Activated CD4-positive, alpha-beta T cell treated with anti-CD3 and anti-CD28 coated beads, Interleukin-2, amount 10 ng/mL, durations not matched to agents 7 days and 5 days (primary cell): ENCODE measurements at regions not wholly inside any gene's neighbourhood (a gene's known extent, or its start where the extent isn't known, plus 50 kb on each side); places are given as distances from the start of the nearest gene placed in this dataset.

Experiments
- CTCF ChIA-PET: fragments of 350-600 bp; sonication (Branson Sonifier 250); formaldehyde crosslinking; loops from one replicate; lab custom pipeline; 2021; ENCODE audit warnings: antibody characterized with exemption; lab: Charles Lee
- POLR2A ChIA-PET: fragments of 350-600 bp; sonication (Branson Sonifier 250); formaldehyde crosslinking; loops from one replicate; lab custom pipeline; 2021; ENCODE audit warnings: antibody characterized with exemption; lab: Charles Lee
- DNase-seq: peaks from one replicate; pipeline ENCODE4 v3.0.0-alpha.2; 2020
- H3K27ac Mint-ChIP-seq: one replicate; pipeline ENCODE4 v1.8.0; 2021; ENCODE audit warnings: mild to moderate bottlenecking, moderate library complexity, mixed read lengths
- H3K27me3 Mint-ChIP-seq: one replicate; pipeline ENCODE4 v1.8.0; 2021; ENCODE audit warnings: mixed read lengths
- H3K36me3 Mint-ChIP-seq: one replicate; pipeline ENCODE4 v1.8.0; 2021; ENCODE audit warnings: low read depth, mixed read lengths
- H3K4me1 Mint-ChIP-seq: one replicate; pipeline ENCODE4 v1.8.0; 2021; ENCODE audit warnings: mixed read lengths
- H3K4me3 Mint-ChIP-seq: one replicate; pipeline ENCODE4 v1.8.0; 2021; ENCODE audit warnings: mild to moderate bottlenecking, moderate library complexity, mixed read lengths
- H3K9me3 Mint-ChIP-seq: one replicate; pipeline ENCODE4 v1.8.0; 2021; ENCODE audit warnings: mixed read lengths

- ChIA-PET POLR2A (no interaction called here), CTCF (no interaction called here)
- no peak overlapping the region for H3K27ac Mint-ChIP-seq
- H3K36me3 Mint-ChIP-seq, result no peaks in the 10 kb centered on the region
- no peaks in the 10 kb centered on the region for H3K27me3 Mint-ChIP-seq
- H3K9me3 Mint-ChIP-seq, result no peaks in the 10 kb centered on the region
- DNase-seq, result no peak
- H3K4me1 Mint-ChIP-seq, result no peaks in the 10 kb centered on the region
- H3K4me3 Mint-ChIP-seq, result no peak overlapping the region
Observed at GRCh38 chrX:140190441-140191108, 225.3 kb upstream of the CXorf66 start.

- Mint-ChIP-seq H3K27me3 (no peaks in the 10 kb centered on the region), H3K4me1 (no peaks in the 10 kb centered on the region), H3K9me3 (no peaks in the 10 kb centered on the region), H3K27ac (no peak overlapping the region), H3K4me3 (no peak overlapping the region), H3K36me3 (no peaks in the 10 kb centered on the region)
- DNase-seq, result no peak
- CTCF ChIA-PET, result no interaction called here
- POLR2A ChIA-PET, result no interaction called here
Observed at GRCh38 chrX:140180585-140180984, 215.3 kb upstream of the CXorf66 start.

- ChIA-PET CTCF (no interaction called here), POLR2A (no interaction called here)
- H3K27me3 Mint-ChIP-seq, result no peaks in the 10 kb centered on the region
- no peaks in the 10 kb centered on the region for H3K9me3 Mint-ChIP-seq
- H3K27ac Mint-ChIP-seq, result no peak overlapping the region
- H3K36me3 Mint-ChIP-seq, result no peaks in the 10 kb centered on the region
- DNase-seq, result no peak
- no peaks in the 10 kb centered on the region for H3K4me1 Mint-ChIP-seq
- no peak overlapping the region for H3K4me3 Mint-ChIP-seq
Observed at GRCh38 chrX:140177821-140178220, 212.5 kb upstream of the CXorf66 start.

- Mint-ChIP-seq H3K36me3 (no peaks in the 10 kb centered on the region), H3K4me3 (no peak overlapping the region), H3K27me3 (no peaks in the 10 kb centered on the region), H3K27ac (no peak overlapping the region), H3K4me1 (no peaks in the 10 kb centered on the region), H3K9me3 (no peaks in the 10 kb centered on the region)
- DNase-seq, result no peak
- CTCF ChIA-PET, result no interaction called here
- POLR2A ChIA-PET, result no interaction called here
Observed at GRCh38 chrX:140172401-140172800, 207.1 kb upstream of the CXorf66 start.

- POLR2A ChIA-PET, result no interaction called here
- Mint-ChIP-seq H3K4me3 (no peak overlapping the region), H3K27ac (no peak overlapping the region), H3K9me3 (no peaks in the 10 kb centered on the region), H3K36me3 (no peaks in the 10 kb centered on the region), H3K27me3 (no peaks in the 10 kb centered on the region), H3K4me1 (no peaks in the 10 kb centered on the region)
- no peak for DNase-seq
- CTCF ChIA-PET, result no interaction called here
Observed at GRCh38 chrX:140167551-140167950, 202.2 kb upstream of the CXorf66 start.

GRCh38 chrX:140165849-140166248, 200.5 kb upstream of the CXorf66 start:
- H3K27ac Mint-ChIP-seq, result no peak overlapping the region
- no peaks in the 10 kb centered on the region for H3K9me3 Mint-ChIP-seq
- no peak for DNase-seq
- no peaks in the 10 kb centered on the region for H3K36me3 Mint-ChIP-seq
- ChIA-PET CTCF (interaction anchor here (0.6 kb wide), 1 partner anchor 320 kb away, joined by 3 read pairs; no protein-coding TSS in a partner anchor), POLR2A (no interaction called here)
- no peaks in the 10 kb centered on the region for H3K4me1 Mint-ChIP-seq
- H3K27me3 Mint-ChIP-seq, result no peaks in the 10 kb centered on the region
- H3K4me3 Mint-ChIP-seq, result no peak overlapping the region

GRCh38 chrX:140164391-140164790, 199.1 kb upstream of the CXorf66 start:
- Mint-ChIP-seq H3K27ac (no peak overlapping the region), H3K4me1 (no peaks in the 10 kb centered on the region), H3K27me3 (no peaks in the 10 kb centered on the region), H3K9me3 (no peaks in the 10 kb centered on the region), H3K4me3 (no peak overlapping the region), H3K36me3 (no peaks in the 10 kb centered on the region)
- ChIA-PET POLR2A (no interaction called here), CTCF (no interaction called here)
- no peak for DNase-seq

- Mint-ChIP-seq H3K36me3 (no peaks in the 10 kb centered on the region), H3K9me3 (no peaks in the 10 kb centered on the region), H3K4me1 (no peaks in the 10 kb centered on the region), H3K27ac (no peak overlapping the region), H3K27me3 (no peaks in the 10 kb centered on the region), H3K4me3 (no peak overlapping the region)
- ChIA-PET CTCF (no interaction called here), POLR2A (no interaction called here)
- no peak for DNase-seq
Observed at GRCh38 chrX:140163371-140164159, 198.2 kb upstream of the CXorf66 start.

- Mint-ChIP-seq H3K36me3 (no peaks in the 10 kb centered on the region), H3K27ac (no peak overlapping the region), H3K4me1 (no peaks in the 10 kb centered on the region), H3K9me3 (no peaks in the 10 kb centered on the region), H3K27me3 (no peaks in the 10 kb centered on the region), H3K4me3 (no peak overlapping the region)
- DNase-seq, result no peak
- ChIA-PET POLR2A (no interaction called here), CTCF (no interaction called here)
Observed at GRCh38 chrX:140157611-140158010, 192.3 kb upstream of the CXorf66 start.

- CTCF ChIA-PET, result no interaction called here
- Mint-ChIP-seq H3K4me1 (no peaks in the 10 kb centered on the region), H3K36me3 (no peaks in the 10 kb centered on the region), H3K4me3 (no peak overlapping the region), H3K27ac (no peak overlapping the region), H3K9me3 (no peaks in the 10 kb centered on the region), H3K27me3 (no peaks in the 10 kb centered on the region)
- POLR2A ChIA-PET, result no interaction called here
- DNase-seq, result no peak
Observed at GRCh38 chrX:140157143-140157542, 191.8 kb upstream of the CXorf66 start.

GRCh38 chrX:140151316-140151715, 186.0 kb upstream of the CXorf66 start:
- Mint-ChIP-seq H3K4me1 (no peaks in the 10 kb centered on the region), H3K4me3 (no peak overlapping the region), H3K9me3 (no peaks in the 10 kb centered on the region), H3K36me3 (no peaks in the 10 kb centered on the region), H3K27me3 (no peaks in the 10 kb centered on the region), H3K27ac (no peak overlapping the region)
- ChIA-PET POLR2A (no interaction called here), CTCF (no interaction called here)
- no peak for DNase-seq

GRCh38 chrX:140149761-140150160, 184.4 kb upstream of the CXorf66 start:
- ChIA-PET POLR2A (no interaction called here), CTCF (no interaction called here)
- no peaks in the 10 kb centered on the region for H3K4me1 Mint-ChIP-seq
- H3K27ac Mint-ChIP-seq, result no peak overlapping the region
- H3K36me3 Mint-ChIP-seq, result no peaks in the 10 kb centered on the region
- no peaks in the 10 kb centered on the region for H3K9me3 Mint-ChIP-seq
- no peaks in the 10 kb centered on the region for H3K27me3 Mint-ChIP-seq
- no peak for DNase-seq
- H3K4me3 Mint-ChIP-seq, result no peak overlapping the region

- Mint-ChIP-seq H3K27ac (no peak overlapping the region), H3K36me3 (no peaks in the 10 kb centered on the region), H3K27me3 (no peaks in the 10 kb centered on the region), H3K4me1 (no peaks in the 10 kb centered on the region), H3K9me3 (no peaks in the 10 kb centered on the region), H3K4me3 (no peak overlapping the region)
- DNase-seq, result peak; percentile 29
- ChIA-PET POLR2A (no interaction called here), CTCF (no interaction called here)
Observed at GRCh38 chrX:140141444-140142029, 176.2 kb upstream of the CXorf66 start.
